ENCODE measurements at regions not wholly inside any gene's neighbourhood (a gene's known extent, or its start where the extent isn't known, plus 50 kb on each side); places are given as distances from the start of the nearest gene placed in this dataset.
"Not testable (repeated sequence)": the region's sequence is repeated elsewhere in the genome, so short reads cannot be mapped to it uniquely, and the experiment has no call there.

GRCh38 chr22:48819232-48819631 lies 1008.4 kb downstream of the BRD1 start:
- DNase-seq (no peak), ATAC-seq (ENCODE audit: poor library complexity) (no peak)
- intact Hi-C loops (cut with DNase I), result no loop called here

GRCh38 chr22:48817491-48817890 lies 1010.2 kb downstream of the BRD1 start:
- DNase-seq; ATAC-seq (ENCODE audit: poor library complexity); intact Hi-C loops (cut with DNase I): not testable (repeated sequence)

- intact Hi-C loops (cut with DNase I), result no loop called here
- DNase-seq (no peak), ATAC-seq (ENCODE audit: poor library complexity) (no peak)
Measured at GRCh38 chr22:48811885-48812284, 1015.8 kb downstream of the BRD1 start.

- ATAC-seq (ENCODE audit: poor library complexity) (no peak), DNase-seq (no peak)
- intact Hi-C loops (cut with DNase I), result no loop called here
Measured at GRCh38 chr22:48808038-48808960, 1019.4 kb downstream of the BRD1 start.

- no peak for DNase-seq
- intact Hi-C loops (cut with DNase I), result no loop called here
- ATAC-seq (ENCODE audit: poor library complexity), result no peak
Measured at GRCh38 chr22:48807155-48807554, 1020.5 kb downstream of the BRD1 start.

GRCh38 chr22:48806227-48806781 lies 1021.4 kb downstream of the BRD1 start:
- intact Hi-C loops (cut with DNase I), result no loop called here
- DNase-seq (no peak), ATAC-seq (ENCODE audit: poor library complexity) (no peak)

- no peak for DNase-seq
- intact Hi-C loops (cut with DNase I), result no loop called here
- no peak for ATAC-seq (ENCODE audit: poor library complexity)
Measured at GRCh38 chr22:48805516-48805915, 1022.2 kb downstream of the BRD1 start.

GRCh38 chr22:48804811-48805301 lies 1022.8 kb downstream of the BRD1 start:
- DNase-seq (no peak), ATAC-seq (ENCODE audit: poor library complexity) (no peak)
- intact Hi-C loops (cut with DNase I), result no loop called here

GRCh38 chr22:48803948-48804810 lies 1023.5 kb downstream of the BRD1 start:
- intact Hi-C loops (cut with DNase I), result no loop called here
- ATAC-seq (ENCODE audit: poor library complexity) (no peak), DNase-seq (no peak)

GRCh38 chr22:48803171-48803947 lies 1024.3 kb downstream of the BRD1 start:
- ATAC-seq (ENCODE audit: poor library complexity) (no peak), DNase-seq (no peak)
- intact Hi-C loops (cut with DNase I), result no loop called here

- DNase-seq, result no peak
- no peak for ATAC-seq (ENCODE audit: poor library complexity)
- intact Hi-C loops (cut with DNase I), result no loop called here
Measured at GRCh38 chr22:48802576-48802975, 1025.1 kb downstream of the BRD1 start.

- no peak for ATAC-seq (ENCODE audit: poor library complexity)
- intact Hi-C loops (cut with DNase I), result no loop called here
- no peak for DNase-seq
Measured at GRCh38 chr22:48800886-48801607, 1026.6 kb downstream of the BRD1 start.

- DNase-seq (no peak), ATAC-seq (ENCODE audit: poor library complexity) (no peak)
- intact Hi-C loops (cut with DNase I), result no loop called here
Measured at GRCh38 chr22:48800036-48800885, 1027.4 kb downstream of the BRD1 start.

- intact Hi-C loops (cut with DNase I), result no loop called here
- ATAC-seq (ENCODE audit: poor library complexity) (no peak), DNase-seq (no peak)
Measured at GRCh38 chr22:48799227-48799970, 1028.3 kb downstream of the BRD1 start.

GRCh38 chr22:48798281-48799226 lies 1029.1 kb downstream of the BRD1 start:
- no peak for ATAC-seq (ENCODE audit: poor library complexity)
- DNase-seq, result no peak
- intact Hi-C loops (cut with DNase I), result no loop called here
